ELF-1 (cell line): ENCODE measurements at regions not wholly inside any gene's neighbourhood (a gene's known extent, or its start where the extent isn't known, plus 50 kb on each side); places are given as distances from the start of the nearest gene placed in this dataset.
"Not testable (repeated sequence)": the region's sequence is repeated elsewhere in the genome, so short reads cannot be mapped to it uniquely, and the experiment has no call there.

Experiments used
- DNase-seq: peaks from one replicate; pipeline ENCODE4 v3.0.0-alpha.2; 2016; ENCODE audit warnings: low read depth, low spot score

- DNase-seq: no peak
These were observed 158.9 kb upstream of the FOXK1 start for GRCh38 chr7:4523219-4523618.

DNA sequence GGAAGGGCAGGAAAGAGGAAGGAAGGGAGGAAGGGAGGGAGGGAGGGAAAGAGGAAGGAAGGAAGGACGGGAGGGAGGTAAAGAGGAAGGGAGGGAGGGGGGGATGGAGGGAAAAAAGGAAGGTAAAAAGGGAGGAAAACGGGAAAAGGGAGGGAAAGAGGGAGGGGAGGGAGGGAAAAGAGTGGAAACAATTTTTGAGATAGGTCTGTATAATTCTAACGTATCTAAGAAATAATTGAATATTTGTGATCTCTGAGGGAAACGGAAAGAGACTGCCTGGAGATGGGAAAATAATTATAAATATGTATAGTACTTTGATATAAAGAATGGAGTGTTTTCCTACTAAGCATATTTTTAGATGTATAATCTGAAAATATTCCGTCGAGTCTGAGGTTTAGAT lies 158.2 kb upstream of the FOXK1 start:
- no peak for DNase-seq

DNA sequence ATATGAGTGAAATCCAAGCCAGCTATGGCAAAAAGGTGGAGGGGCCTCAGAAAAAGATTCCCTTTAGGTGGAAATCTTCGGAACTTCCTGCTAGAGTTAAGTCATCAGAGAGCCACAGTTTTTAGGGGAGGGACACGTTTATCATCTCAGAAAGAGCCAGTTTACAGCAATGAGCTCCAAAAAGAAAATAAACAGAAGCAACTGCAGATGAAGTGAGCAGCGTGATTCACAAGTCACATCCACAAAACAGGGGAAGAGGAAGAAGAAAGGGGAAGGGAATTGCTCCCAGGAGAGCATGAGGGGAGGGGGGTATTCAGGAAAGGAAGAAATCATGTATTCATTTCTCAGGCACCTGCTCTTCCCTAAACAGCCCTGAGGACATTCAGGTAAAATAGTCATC lies 156.2 kb upstream of the FOXK1 start:
- DNase-seq: no peak

- no peak for DNase-seq
These were observed 154.0 kb upstream of the FOXK1 start for GRCh38 chr7:4527988-4528636.

DNA sequence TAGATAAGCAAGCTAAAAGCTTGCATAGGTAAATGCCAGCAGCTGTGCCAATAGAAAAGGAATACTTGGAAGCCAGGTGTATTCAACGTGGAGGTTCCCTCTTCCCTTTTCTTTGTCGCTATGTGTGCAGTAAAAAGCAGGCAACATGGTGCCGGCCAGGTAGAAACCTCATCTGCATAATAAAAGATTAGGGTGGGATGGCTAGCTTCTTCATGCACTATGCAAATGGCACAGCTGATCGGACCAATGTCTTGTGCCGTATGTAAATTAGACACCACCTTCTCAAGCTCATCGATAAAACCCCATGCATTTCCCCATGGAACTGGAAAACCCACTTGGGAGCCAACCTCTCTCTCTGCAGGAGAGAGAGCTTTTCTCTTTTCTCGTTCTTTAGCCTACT lies 150.9 kb upstream of the FOXK1 start:
- peak; percentile 52 for DNase-seq

DNA sequence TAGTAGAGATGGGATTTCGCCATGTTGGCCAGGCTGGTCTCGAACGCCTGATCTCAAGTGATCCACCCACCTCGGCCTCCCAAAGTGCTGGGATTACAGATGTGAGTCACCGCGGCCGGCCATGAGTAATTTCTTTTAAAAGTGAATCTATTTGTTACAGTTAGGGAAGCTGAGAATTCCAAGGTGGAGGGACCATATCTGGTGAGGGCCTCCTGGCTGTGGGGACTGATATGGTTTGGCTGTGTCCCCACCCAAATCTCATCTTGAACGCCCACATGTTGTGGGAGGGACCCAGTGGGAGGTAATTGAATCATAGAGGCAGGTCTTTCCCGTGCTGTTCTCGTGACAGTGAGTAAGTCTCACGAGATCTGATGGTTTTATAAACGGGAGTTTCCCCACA lies 148.8 kb upstream of the FOXK1 start:
- DNase-seq: not testable (repeated sequence)

DNA sequence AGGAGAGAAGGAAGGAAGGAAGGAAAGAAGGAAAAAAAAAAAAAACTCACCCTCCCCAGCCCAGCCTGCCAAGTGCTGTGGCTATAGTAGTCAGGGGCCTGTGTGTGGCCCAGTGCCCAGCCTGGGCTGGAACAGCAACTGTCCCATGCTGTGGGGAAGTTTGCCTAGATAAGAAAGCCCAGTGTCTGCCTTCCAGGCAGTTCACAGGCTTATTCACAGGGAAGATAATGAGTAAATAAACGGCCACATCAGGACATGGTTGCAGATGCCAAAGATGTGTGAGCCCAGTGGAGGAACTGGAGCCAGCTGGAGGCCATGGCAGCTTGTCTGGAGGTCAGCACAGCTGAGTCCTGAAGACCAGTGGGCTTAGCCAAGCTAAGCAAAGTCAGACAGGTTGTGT lies 132.4 kb upstream of the FOXK1 start:
- no peak for DNase-seq

DNA sequence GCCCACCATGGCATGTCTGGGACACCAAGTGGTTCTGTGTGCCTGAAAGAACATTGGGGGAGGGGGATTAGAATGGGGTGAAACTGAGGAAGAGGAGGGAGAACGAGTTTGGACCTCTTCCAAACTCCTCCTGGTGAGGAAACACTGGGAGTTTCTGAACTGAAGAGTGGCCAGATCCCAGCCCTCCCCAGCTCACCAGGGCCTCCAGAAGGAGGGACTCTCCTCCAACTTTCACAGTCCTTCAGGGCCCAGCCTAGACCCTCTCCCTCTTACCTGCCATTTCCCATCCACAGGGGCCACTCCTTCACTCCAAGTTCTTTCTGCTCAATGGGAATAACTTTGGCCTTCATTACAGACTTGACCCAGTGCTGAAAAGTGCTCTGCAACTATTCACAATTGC lies 132.0 kb upstream of the FOXK1 start:
- no peak for DNase-seq

DNA sequence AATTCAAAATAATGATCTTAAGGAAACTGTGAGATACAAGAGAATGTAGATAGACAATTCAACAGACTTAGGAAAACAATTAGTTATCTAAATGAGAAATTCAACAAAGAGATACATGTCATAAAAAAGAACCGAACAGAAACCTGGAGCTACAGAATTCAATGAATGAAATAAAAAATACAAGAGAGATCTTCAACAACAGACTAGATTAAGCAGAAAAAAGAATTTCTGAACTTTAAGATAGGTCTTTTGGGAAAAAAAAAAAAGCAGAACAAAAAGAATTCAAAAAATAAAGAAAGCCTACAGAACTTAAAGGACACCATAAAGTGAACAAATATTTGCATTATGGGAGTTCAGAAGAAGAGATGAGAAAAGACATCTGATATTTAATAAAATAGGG lies 129.1 kb upstream of the FOXK1 start:
- DNase-seq: no peak

DNA sequence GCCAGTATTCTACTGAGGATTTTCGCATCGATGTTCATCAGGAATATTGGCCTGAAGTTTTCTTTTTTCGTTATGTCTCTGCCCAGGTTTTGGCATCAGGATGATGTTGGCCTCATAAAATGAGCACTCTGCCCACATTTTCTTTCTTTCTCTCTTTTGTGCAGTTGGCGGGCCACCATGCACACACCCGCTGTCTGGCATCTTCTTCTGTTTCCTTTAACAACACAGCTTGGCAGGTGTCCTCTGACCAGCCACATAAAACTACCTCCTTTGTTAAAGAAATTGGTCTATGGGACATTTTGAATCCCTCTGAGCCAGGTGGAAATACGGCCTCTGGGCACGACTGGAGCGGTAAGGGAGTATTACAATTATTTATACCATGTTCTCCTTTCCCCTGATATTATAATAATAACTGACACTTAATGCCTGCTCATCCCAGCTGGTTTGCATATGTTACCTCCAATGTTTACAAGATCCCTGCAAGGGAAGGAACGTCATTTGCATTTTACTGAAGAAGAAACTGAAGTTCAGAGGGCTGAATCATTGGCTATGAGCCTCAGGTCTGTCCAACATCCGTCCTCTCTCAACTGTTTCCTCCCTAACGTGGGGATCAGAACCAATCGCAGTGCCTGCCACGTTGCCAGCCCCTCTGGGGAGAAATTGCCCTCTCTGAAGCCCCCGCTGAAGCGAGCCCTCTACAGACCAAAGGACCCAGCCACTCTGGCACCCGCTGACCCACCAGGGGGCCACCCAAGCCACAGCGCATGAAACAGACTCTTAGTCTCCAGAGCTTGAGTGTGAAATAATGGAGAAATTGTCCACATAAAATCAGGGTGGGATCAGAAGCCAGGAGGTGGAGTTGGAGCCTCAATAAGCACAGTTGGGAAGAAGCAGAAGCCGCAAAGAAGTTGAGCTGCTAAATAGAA lies 125.0 kb upstream of the FOXK1 start:
- no peak for DNase-seq

DNA sequence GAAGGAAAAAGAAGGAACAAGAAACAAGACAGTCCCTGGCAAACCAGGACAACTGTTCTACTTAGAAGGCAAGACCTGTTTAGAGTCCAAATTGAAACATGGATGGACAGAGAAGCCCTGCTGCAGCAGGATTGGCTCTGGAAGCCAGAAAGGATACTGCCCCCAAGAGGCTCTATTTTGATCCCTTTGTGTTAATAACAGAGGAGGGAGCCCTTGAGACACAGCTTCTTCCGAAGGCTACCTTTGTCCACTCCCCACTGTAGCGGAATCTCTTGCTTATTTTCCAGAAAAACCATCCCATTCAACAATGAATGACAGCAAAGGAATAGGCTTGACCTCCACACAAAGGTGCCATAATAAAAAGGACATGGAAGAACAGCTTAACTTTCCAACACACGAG lies 120.3 kb upstream of the FOXK1 start:
- peak; percentile 29 for DNase-seq

DNA sequence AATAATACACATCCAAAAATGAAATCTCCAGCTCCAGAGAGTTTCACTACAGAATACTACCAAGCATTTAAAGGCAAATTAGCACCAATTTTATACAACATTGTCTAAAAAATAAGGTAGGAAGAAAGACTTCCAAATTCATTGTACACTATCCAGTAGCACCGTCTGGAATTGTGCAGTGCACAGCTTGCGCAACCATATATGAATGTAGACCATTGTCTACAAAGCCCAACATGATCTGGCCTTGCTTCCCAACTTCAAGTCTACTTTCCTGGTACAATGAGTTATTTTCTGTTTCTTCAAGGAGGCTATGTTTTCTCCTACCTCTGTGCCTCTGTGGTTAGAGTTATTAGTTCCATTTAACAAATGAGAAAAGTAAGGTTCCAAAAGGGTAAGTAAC lies 115.4 kb upstream of the FOXK1 start:
- DNase-seq: no peak

- DNase-seq: no peak
These were observed 107.2 kb upstream of the FOXK1 start for GRCh38 chr7:4574851-4575250.

GRCh38 chr7:4575254-4575653 lies 106.8 kb upstream of the FOXK1 start:
- DNase-seq: no peak

- DNase-seq: no peak
These were observed 78.9 kb upstream of the FOXK1 start for GRCh38 chr7:4602905-4603842.

GRCh38 chr7:4603843-4604231 lies 78.3 kb upstream of the FOXK1 start:
- no peak for DNase-seq

DNA sequence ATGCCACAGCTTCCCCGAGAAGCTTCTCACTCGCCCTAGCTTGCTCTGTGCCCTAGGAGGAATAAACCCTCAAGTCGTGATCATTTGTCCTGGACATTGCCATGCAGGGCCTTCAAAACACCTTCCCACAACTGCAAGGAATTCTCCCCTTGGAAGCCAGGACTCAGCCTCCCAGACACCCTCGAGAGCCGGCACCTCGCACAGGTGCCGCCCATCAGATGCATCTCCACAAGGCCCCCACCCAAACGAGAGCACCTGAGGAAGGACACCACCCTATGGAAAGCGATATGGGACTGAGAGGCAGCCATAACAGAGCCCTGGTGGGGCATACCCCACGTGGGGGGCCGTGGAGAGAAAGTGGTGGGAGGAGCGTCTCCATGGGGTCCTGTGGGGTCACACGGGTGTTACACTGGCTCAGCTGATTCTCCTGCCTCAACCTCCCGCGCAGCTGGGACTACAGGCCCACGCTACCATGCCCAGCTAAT lies 77.6 kb upstream of the FOXK1 start:
- no peak for DNase-seq

- DNase-seq: no peak
These were observed 75.3 kb upstream of the FOXK1 start for GRCh38 chr7:4606797-4607196.

DNA sequence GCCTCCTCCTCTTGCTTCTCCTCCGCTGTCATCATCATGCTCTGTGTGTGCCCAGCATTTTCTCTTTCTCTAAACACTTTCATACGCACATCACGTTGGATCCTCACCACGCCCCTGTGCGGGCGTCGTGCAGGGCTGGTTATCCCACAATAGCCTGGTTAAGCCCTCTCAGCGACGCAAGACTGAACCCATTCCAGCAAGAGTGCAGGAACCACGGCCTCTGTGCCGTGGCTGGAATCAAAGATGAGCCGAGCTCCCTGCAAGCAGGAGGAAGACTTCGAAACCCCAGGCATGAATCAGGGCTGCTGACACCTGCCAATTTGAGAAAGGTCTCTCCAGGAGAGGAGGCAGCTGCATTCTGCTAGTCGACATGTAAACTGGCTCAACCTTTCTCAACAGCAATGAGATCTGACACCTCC lies 74.8 kb upstream of the FOXK1 start:
- DNase-seq: no peak

- DNase-seq: not testable (repeated sequence)
These were observed 72.5 kb upstream of the FOXK1 start for GRCh38 chr7:4609576-4609975.

GRCh38 chr7:4610768-4611467 lies 71.2 kb upstream of the FOXK1 start:
- DNase-seq: peak; percentile 72
